NCI-H1105 (cell line): ENCODE measurements at regions not wholly inside any gene's neighbourhood (a gene's known extent, or its start where the extent isn't known, plus 50 kb on each side); places are given as distances from the start of the nearest gene placed in this dataset.
"Not testable (repeated sequence)": the region's sequence is repeated elsewhere in the genome, so short reads cannot be mapped to it uniquely, and the experiment has no call there.

Experiments
- DNase-seq: peaks from one replicate; lab custom pipeline; 2025; lab: John Stamatoyannopoulos, UW

- DNase-seq: no peak
These were observed 276.2 kb downstream of the ASXL3 start for GRCh38 chr18:33854086-33854826.

GRCh38 chr18:33853187-33853586 is 275.2 kb downstream of the ASXL3 start:
- no peak for DNase-seq

- DNase-seq: no peak
These were observed 273.6 kb downstream of the ASXL3 start for GRCh38 chr18:33851546-33852078.

GRCh38 chr18:33849731-33850130 is 271.7 kb downstream of the ASXL3 start:
- DNase-seq: no peak

- peak; percentile 41 for DNase-seq
These were observed 266.2 kb downstream of the ASXL3 start for GRCh38 chr18:33844232-33844631.

DNA sequence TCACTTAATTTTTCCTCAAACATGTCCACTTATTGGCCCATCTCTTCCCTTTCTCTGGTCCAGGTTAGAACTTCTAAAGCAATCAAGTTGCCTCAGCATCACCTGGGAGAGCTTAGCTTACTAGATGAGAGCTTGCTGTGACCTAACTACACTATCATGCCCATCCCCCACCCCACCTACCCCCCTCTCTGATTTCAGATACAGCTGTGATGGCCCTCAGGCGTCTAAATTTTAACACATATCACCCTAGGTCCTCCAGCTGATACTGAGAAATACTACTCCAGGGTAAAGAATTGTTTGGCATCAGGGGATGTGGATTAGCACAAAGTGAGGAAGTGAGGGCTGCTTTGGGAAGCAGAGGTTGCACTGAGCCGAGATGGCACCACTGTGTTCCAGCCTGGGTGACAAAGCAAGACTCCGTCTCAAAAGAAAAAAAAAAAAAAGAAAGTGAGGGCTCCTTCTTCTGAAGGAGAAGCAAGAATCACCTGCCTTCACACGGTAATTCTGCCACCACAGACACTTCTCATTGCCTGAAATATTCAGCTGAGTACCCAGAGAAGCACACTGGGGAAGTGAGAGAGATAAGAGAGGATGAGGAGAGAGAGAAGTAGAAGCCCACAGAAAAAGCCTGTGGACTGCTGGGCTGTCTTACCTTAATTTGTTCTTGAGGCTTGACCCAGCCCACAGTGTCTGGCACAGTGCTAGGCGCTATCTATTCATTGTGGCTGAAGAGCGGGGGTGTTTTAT is 263.4 kb downstream of the ASXL3 start:
- DNase-seq: no peak

GRCh38 chr18:33840212-33840593 is 262.2 kb downstream of the ASXL3 start:
- DNase-seq: no peak

DNA sequence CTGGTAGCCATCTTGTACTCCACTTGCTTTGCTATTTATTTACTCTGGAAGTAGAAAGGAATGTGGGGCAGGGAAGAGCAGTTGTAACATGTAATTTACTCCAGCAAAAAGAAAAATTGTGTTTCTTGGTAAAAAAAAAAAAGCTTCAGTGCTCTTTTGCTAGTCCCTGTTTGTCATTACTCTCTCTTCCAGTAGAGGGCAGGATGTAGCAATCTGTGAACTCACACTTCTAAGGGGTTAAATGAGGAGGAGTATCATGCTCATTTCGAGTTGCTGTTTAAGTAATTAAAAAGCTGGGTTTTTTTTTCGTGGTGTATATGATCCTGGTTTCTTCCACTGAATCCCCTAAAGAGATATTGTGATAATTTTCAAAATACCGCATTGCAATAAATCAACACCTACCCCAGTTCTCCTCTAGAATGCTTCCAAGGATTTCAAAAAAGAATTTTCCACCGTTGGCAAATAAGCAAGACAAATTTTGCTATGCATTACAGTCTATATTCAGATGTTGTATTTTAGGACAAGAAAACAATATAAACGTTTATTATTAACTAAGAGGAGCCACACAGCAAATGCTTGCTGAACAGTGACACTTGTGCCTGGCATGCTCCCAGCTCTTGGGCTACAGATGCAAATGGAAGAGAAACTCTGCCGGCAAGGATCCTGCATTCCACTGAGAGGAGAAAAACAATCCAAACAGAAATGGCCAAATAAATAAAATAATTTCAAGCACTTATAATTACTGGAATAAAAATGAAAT is 261.6 kb downstream of the ASXL3 start:
- DNase-seq: peak; percentile 92

DNA sequence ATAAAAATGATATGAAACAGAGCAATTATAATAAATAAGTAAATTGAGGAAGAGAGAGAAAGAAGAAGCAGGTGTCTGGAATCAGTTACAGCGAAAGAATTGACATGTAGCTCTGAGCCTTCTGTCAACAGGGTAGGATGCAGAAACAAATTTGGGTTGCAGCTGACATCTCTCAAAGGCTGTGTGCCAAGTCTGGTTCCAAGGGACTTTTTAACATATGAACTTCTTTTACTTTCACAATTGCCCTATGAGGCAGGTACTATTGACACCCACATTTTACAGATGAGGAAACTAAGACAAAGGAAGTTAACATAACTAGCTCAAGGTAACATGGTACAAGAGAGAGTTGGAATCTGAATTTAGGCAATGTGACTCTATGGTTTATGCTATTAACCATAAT is 260.0 kb downstream of the ASXL3 start:
- peak; percentile 32 for DNase-seq

- DNase-seq: peak; percentile 64
These were observed 259.2 kb downstream of the ASXL3 start for GRCh38 chr18:33837191-33837590.

- DNase-seq: peak; percentile 83
These were observed 258.5 kb downstream of the ASXL3 start for GRCh38 chr18:33836564-33836963.

DNA sequence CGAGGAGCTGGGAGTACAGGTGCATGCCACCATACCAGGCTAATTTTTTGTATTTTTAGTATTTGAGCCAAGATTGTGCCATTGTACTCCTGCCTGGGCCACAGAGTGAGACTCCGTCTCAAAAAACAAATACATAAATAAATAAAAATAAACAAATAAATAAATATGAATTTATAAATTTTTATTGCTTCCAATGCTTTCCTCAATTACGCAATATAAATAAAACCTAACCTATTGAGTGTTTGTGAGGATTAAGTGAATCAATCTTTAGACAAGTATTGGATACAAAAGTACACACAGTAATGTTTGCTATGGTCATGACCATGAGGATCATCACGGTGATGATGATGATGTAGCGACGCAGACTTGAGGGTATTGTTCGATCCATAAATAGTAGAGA is 257.4 kb downstream of the ASXL3 start:
- no peak for DNase-seq

DNA sequence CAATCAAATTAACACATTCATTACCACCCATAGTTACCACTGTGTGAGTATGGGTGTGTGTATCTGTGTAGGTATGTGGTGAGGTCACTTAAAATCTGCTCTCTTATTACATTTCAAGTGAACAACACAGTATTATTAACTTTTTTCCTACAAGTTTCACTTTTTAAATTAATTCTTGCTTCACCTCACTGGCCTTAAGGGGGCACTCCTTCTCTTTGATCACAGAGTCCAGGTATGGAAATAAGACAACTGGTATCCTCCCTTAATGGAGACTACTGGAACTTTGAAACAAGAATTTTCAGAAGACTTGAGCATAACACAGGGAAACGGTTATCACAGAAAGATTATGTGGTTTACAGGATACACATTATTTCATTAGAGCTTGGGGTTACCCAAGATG is 255.8 kb downstream of the ASXL3 start:
- no peak for DNase-seq

- DNase-seq: no peak
These were observed 253.4 kb downstream of the ASXL3 start for GRCh38 chr18:33831424-33831823.

GRCh38 chr18:33830213-33830612 is 252.2 kb downstream of the ASXL3 start:
- no peak for DNase-seq

GRCh38 chr18:33828949-33829348 is 250.9 kb downstream of the ASXL3 start:
- DNase-seq: no peak

- DNase-seq: peak; percentile 86
These were observed 248.1 kb downstream of the ASXL3 start for GRCh38 chr18:33826151-33826550.

GRCh38 chr18:33821503-33821902 is 243.5 kb downstream of the ASXL3 start:
- no peak for DNase-seq

- no peak for DNase-seq
These were observed 242.7 kb downstream of the ASXL3 start for GRCh38 chr18:33820517-33821371.

DNA sequence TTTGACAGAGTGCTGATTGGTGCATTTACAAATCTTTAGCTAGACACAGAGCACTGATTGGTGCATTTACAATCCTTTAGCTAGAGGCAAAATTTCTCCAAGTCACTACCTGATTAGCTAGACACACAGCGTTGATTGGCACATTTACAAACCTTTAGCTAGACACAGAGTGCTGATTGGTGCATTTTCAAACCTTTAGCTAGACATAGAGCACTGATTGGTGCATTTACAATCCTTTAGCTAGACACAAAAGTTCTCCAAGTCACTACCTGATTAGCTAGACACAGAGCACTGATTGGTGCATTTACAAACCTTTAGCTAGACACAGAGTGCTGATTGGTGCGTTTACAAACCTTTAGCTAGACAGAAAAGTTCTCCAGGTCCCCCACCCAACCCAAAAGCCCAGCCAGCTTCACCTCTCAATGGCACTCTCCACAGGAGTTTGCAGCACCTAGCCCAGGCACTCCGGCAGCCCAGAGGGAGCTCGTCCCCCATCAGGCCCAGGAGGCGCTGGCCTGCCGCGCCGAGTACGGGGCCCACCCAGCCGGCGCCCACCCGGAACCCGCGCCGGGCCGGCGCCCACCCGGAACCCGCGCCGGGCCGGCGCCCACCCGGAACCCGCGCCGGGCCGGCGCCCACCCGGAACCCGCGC is 241.8 kb downstream of the ASXL3 start:
- not testable (repeated sequence) for DNase-seq

- no peak for DNase-seq
These were observed 240.1 kb downstream of the ASXL3 start for GRCh38 chr18:33818145-33818544.
